Ascending aorta (tissue), 2 donors: ENCODE measurements at regions not wholly inside any gene's neighbourhood (a gene's known extent, or its start where the extent isn't known, plus 50 kb on each side); places are given as distances from the start of the nearest gene placed in this dataset.

Experiments used
- DNase-seq, 2 donors: peaks; one replicate each; pipeline ENCODE4 v3.0.0-alpha.2; 2019; ENCODE audit warnings: low spot score in 2 of 2
- H3K27ac ChIP-seq, 2 donors: fragments of 200-600 bp; sonication (generic); one replicate each; pipeline ENCODE4 v1.5.1; 2016 to 2017; ENCODE audit warnings: mild to moderate bottlenecking in 1 of 2
- H3K27me3 ChIP-seq: fragments of 200-600 bp; sonication (generic); one replicate; pipeline ENCODE4 v1.5.1; 2017
- H3K36me3 ChIP-seq, 2 donors: fragments of 200-600 bp; sonication (generic); one replicate each; pipeline ENCODE4 v1.5.1; 2016
- H3K4me1 ChIP-seq, 2 donors: fragments of 200-600 bp; sonication (generic); one replicate each; pipeline ENCODE4 v1.5.1; 2016 to 2017; ENCODE audit warnings: mild to moderate bottlenecking in 1 of 2
- H3K4me3 ChIP-seq, 2 donors: fragments of 200-600 bp; sonication (generic); one replicate each; pipeline ENCODE4 v1.5.1; 2016 to 2017; ENCODE audit warnings: mild to moderate bottlenecking in 1 of 2
- H3K9me3 ChIP-seq, 2 donors: fragments of 200-600 bp; sonication (generic); one replicate each; pipeline ENCODE4 v1.5.1; 2016
- CTCF ChIP-seq, 3 experiments: fragments of 200-600 bp in 2 of 3; fragments of 450-650 bp in 1 of 3; sonication (generic) in 2 of 3; IDR thresholded peaks; one replicate each; pipeline ENCODE4 v1.5.1; 2016 to 2019; ENCODE audit warnings: antibody characterized with exemption in 3 of 3, mild to moderate bottlenecking in 1 of 3, moderate library complexity in 1 of 3
- intact Hi-C: fragments of 100-400 bp; cut with DNase I; formaldehyde crosslinking; loops from one replicate; pipeline ENCODE4 v1.15.1; 2023

GRCh38 chr4:108351791-108352190, 183.1 kb upstream of the LEF1 start:
- intact Hi-C loops: no loop called here

GRCh38 chr4:108350332-108350731, 181.6 kb upstream of the LEF1 start:
- H3K4me1 ChIP-seq: no peaks in the 10 kb centered on the region
- H3K36me3 ChIP-seq: no peaks in the 10 kb centered on the region
- no peak for DNase-seq
- no peak for TF ChIP-seq CTCF (IDR thresholded peaks at IDR 0.05)
- H3K4me3 ChIP-seq: no peak overlapping the region
- no peaks in the 10 kb centered on the region for H3K9me3 ChIP-seq
- no peak overlapping the region for H3K27ac ChIP-seq
- H3K27me3 ChIP-seq: no peaks in the 10 kb centered on the region
- intact Hi-C loops: no loop called here

More at GRCh38 chr4:108351791-108352190, 183.1 kb upstream of the LEF1 start:
- DNase-seq: no peak
- H3K4me3 ChIP-seq: no peak overlapping the region
- TF ChIP-seq CTCF (IDR thresholded peaks at IDR 0.05): no peak
- no peaks in the 10 kb centered on the region for H3K9me3 ChIP-seq
- no peaks in the 10 kb centered on the region for H3K4me1 ChIP-seq
- no peak overlapping the region for H3K27ac ChIP-seq
- H3K36me3 ChIP-seq: no peaks in the 10 kb centered on the region
- H3K27me3 ChIP-seq: no peaks in the 10 kb centered on the region

GRCh38 chr4:108346818-108347210, 178.1 kb upstream of the LEF1 start:
- Histone ChIP-seq H3K36me3 (no peaks in the 10 kb centered on the region), H3K9me3 (no peaks in the 10 kb centered on the region), H3K4me3 (no peak overlapping the region), H3K27me3 (no peaks in the 10 kb centered on the region), H3K4me1 (no peaks in the 10 kb centered on the region), H3K27ac (no peak overlapping the region)
- DNase-seq: no peak
- no peak for TF ChIP-seq CTCF (IDR thresholded peaks at IDR 0.05)
- intact Hi-C loops: no loop called here

- Histone ChIP-seq H3K27me3 (no peaks in the 10 kb centered on the region), H3K4me1 (no peaks in the 10 kb centered on the region), H3K27ac (no peak overlapping the region), H3K9me3 (no peaks in the 10 kb centered on the region), H3K4me3 (no peak overlapping the region), H3K36me3 (no peaks in the 10 kb centered on the region)
- intact Hi-C loops: no loop called here
- no peak for DNase-seq
- TF ChIP-seq CTCF (IDR thresholded peaks at IDR 0.05): no peak
These were observed 177.4 kb upstream of the LEF1 start for GRCh38 chr4:108345862-108346817.

- H3K27ac ChIP-seq: no peak overlapping the region
- H3K27me3 ChIP-seq: no peaks in the 10 kb centered on the region
- no peaks in the 10 kb centered on the region for H3K9me3 ChIP-seq
- H3K4me3 ChIP-seq: no peak overlapping the region
- H3K4me1 ChIP-seq: no peaks in the 10 kb centered on the region
- no peaks in the 10 kb centered on the region for H3K36me3 ChIP-seq
- no peak for DNase-seq
- intact Hi-C loops: no loop called here
- no peak for TF ChIP-seq CTCF (IDR thresholded peaks at IDR 0.05)
These were observed 173.7 kb upstream of the LEF1 start for GRCh38 chr4:108342325-108342970.
